OCI-LY1 (cell line): ENCODE measurements at regions not wholly inside any gene's neighbourhood (a gene's known extent, or its start where the extent isn't known, plus 50 kb on each side); places are given as distances from the start of the nearest gene placed in this dataset.

Experiments
- EZH2 ChIP-seq: fragments of 200-600 bp; sonication (generic), shearing (Covaris generic); IDR thresholded peaks from 2 replicates; pipeline ENCODE4 v1.8.0; 2017; ENCODE audit warnings: borderline replicate concordance, mixed run types, mild to moderate bottlenecking, antibody characterized with exemption, low read length, moderate library complexity, mixed read lengths
- TF ChIP-seq, protein P1 (sequence below): fragments of 200-600 bp; sonication (generic), shearing (Covaris generic); IDR thresholded peaks from 2 replicates; pipeline ENCODE4 v1.5.1; 2017; ENCODE audit warnings: mild to moderate bottlenecking, antibody characterized with exemption, low read length, moderate library complexity, mixed read lengths

DNA sequence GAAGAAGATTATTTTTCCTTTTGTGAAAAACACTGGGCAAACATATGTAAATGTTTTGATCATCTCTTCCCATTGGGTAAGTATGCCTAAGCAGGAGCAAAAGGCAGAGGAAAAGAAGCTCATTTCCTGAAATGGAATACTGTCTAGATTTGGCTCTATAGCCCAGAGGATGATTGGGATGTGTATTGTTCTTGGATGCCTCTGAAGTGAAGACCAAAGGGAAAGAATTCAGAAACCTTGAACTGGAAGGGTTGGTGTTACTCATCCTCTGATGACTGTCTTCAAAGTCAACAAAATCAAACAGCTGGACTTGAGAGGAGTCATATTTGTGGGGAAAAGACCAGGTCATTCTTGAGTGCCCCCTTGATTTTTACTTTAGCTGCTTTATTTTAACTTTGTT is 112.6 kb upstream of the NT5C1B start:
- TF ChIP-seq, protein P1, sequence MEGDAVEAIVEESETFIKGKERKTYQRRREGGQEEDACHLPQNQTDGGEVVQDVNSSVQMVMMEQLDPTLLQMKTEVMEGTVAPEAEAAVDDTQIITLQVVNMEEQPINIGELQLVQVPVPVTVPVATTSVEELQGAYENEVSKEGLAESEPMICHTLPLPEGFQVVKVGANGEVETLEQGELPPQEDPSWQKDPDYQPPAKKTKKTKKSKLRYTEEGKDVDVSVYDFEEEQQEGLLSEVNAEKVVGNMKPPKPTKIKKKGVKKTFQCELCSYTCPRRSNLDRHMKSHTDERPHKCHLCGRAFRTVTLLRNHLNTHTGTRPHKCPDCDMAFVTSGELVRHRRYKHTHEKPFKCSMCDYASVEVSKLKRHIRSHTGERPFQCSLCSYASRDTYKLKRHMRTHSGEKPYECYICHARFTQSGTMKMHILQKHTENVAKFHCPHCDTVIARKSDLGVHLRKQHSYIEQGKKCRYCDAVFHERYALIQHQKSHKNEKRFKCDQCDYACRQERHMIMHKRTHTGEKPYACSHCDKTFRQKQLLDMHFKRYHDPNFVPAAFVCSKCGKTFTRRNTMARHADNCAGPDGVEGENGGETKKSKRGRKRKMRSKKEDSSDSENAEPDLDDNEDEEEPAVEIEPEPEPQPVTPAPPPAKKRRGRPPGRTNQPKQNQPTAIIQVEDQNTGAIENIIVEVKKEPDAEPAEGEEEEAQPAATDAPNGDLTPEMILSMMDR, result no peak
- no peak for TF ChIP-seq EZH2
